ENCODE measurements at regions not wholly inside any gene's neighbourhood (a gene's known extent, or its start where the extent isn't known, plus 50 kb on each side); places are given as distances from the start of the nearest gene placed in this dataset.
"Not testable (repeated sequence)": the region's sequence is repeated elsewhere in the genome, so short reads cannot be mapped to it uniquely, and the experiment has no call there.

GRCh38 chr4:86506591-86506990, 87.5 kb upstream of the PTPN13 start:
- no peak for ATAC-seq (ENCODE audit: low FRiP score)
- no peak for DNase-seq (ENCODE audit: low spot score)
- no peak for TF ChIP-seq CTCF (IDR thresholded peaks at IDR 0.05)

- DNase-seq (ENCODE audit: low spot score) (no peak), ATAC-seq (ENCODE audit: low FRiP score) (peak; percentile 41)
- no peak for TF ChIP-seq CTCF (IDR thresholded peaks at IDR 0.05)
Observed at GRCh38 chr4:86508436-86508835, 85.7 kb upstream of the PTPN13 start.

- no peak for TF ChIP-seq CTCF (IDR thresholded peaks at IDR 0.05)
- ATAC-seq (ENCODE audit: low FRiP score): no peak
Observed at GRCh38 chr4:86511590-86511989, 82.5 kb upstream of the PTPN13 start.

GRCh38 chr4:86512631-86513030, 81.5 kb upstream of the PTPN13 start:
- ATAC-seq (ENCODE audit: low FRiP score): no peak
- DNase-seq (ENCODE audit: low spot score): no peak
- no peak for TF ChIP-seq CTCF (IDR thresholded peaks at IDR 0.05)

More at GRCh38 chr4:86511590-86511989, 82.5 kb upstream of the PTPN13 start:
- DNase-seq (ENCODE audit: low spot score): no peak

- ATAC-seq (ENCODE audit: low FRiP score): not testable (repeated sequence)
Observed at GRCh38 chr4:86515963-86516362, 78.2 kb upstream of the PTPN13 start.

GRCh38 chr4:86521373-86521969, 72.6 kb upstream of the PTPN13 start:
- ATAC-seq (ENCODE audit: low FRiP score) (no peak), DNase-seq (ENCODE audit: low spot score) (no peak)

More at GRCh38 chr4:86515963-86516362, 78.2 kb upstream of the PTPN13 start:
- not testable (repeated sequence) for DNase-seq (ENCODE audit: low spot score)

GRCh38 chr4:86522349-86522748, 71.8 kb upstream of the PTPN13 start:
- DNase-seq (ENCODE audit: low spot score) (no peak), ATAC-seq (ENCODE audit: low FRiP score) (no peak)
- TF ChIP-seq CTCF (IDR thresholded peaks at IDR 0.05): no peak

More at GRCh38 chr4:86521373-86521969, 72.6 kb upstream of the PTPN13 start:
- no peak for TF ChIP-seq CTCF (IDR thresholded peaks at IDR 0.05)

All from omental fat pad (tissue), 3 donors.